Stomach (tissue), 8 donors: ENCODE measurements at regions not wholly inside any gene's neighbourhood (a gene's known extent, or its start where the extent isn't known, plus 50 kb on each side); places are given as distances from the start of the nearest gene placed in this dataset.

Experiments
- DNase-seq, 2 donors: peaks; one replicate each; pipeline versions ENCODE4 v3.0.0 to v3.0.0-alpha.2; 2013 to 2019
- H3K27ac ChIP-seq, 5 donors: fragments of 200-600 bp in 4 of 5; sonication (generic) in 4 of 5; one replicate each; pipeline ENCODE4 v1.5.1; 2013 to 2019; ENCODE audit warnings: mild to moderate bottlenecking in 1 of 5, moderate library complexity in 1 of 5
- H3K27me3 ChIP-seq, 3 donors: fragments of 200-600 bp; sonication (generic); one replicate each; pipeline ENCODE4 v1.5.1; 2017 to 2019; ENCODE audit warnings: mixed run types in 1 of 3
- H3K36me3 ChIP-seq, 4 donors: fragments of 200-600 bp; sonication (generic); 1 replicate in 3 of 4; 2 replicates in 1 of 4; pipeline ENCODE4 v1.5.1; 2016 to 2019
- H3K4me1 ChIP-seq, 4 donors: fragments of 200-600 bp; sonication (generic); one replicate each; pipeline ENCODE4 v1.5.1; 2016 to 2019
- H3K4me3 ChIP-seq, 4 donors: fragments of 200-600 bp; sonication (generic) in 3 of 4; one replicate each; pipeline ENCODE4 v1.5.1; 2016 to 2019; ENCODE audit warnings: mild to moderate bottlenecking in 1 of 4
- H3K9me3 ChIP-seq, 4 donors: fragments of 200-600 bp; sonication (generic); one replicate each; pipeline ENCODE4 v1.5.1; 2016 to 2019
- EP300 ChIP-seq: sonication (generic); formaldehyde crosslinking; IDR thresholded peaks from one replicate; pipeline ENCODE4 v1.6.1; 2017; ENCODE audit warnings: antibody characterized with exemption
- POLR2A ChIP-seq, 4 donors: fragments of 450-650 bp; IDR thresholded peaks; one replicate each; pipeline ENCODE4 v1.6.1; 2016; ENCODE audit warnings: antibody characterized with exemption in 4 of 4, control low read depth in 2 of 4, mild to moderate bottlenecking in 1 of 4, moderate library complexity in 1 of 4
- POLR2AphosphoS5 ChIP-seq, 3 donors: sonication (generic); formaldehyde crosslinking; IDR thresholded peaks; one replicate each; pipeline ENCODE4 v1.6.1; 2016; ENCODE audit warnings: antibody characterized with exemption in 3 of 3
- WGBS, 5 donors: extraction: QIAGEN DNeasy Blood & Tissue Kit in 3 of 5; methylation state at CpG; one replicate each; pipeline versions ENCODE4 v1.1.5 to v1.1.7; 2013 to 2018; 5-methylcytosine and 5-hydroxymethylcytosine counted together
- intact Hi-C: fragments of 100-400 bp; cut with DNase I; formaldehyde crosslinking; loops from one replicate; pipeline ENCODE4 v1.15.1; 2023; ENCODE audit warnings: low total_unique reads
- TF ChIP-seq, protein P1 (sequence below), 7 experiments: fragments of 450-650 bp in 4 of 7; fragments of 200-600 bp in 3 of 7; sonication (generic) in 3 of 7; IDR thresholded peaks; one replicate each; pipeline ENCODE4 v1.5.1; 2016 to 2019; ENCODE audit warnings: antibody characterized with exemption in 7 of 7, control low read depth in 2 of 7, mild to moderate bottlenecking in 1 of 7
- donor health status: healthy with polysubstance abuse.
- donor health status: Bipolar disorder and iron deficiency.
- donor health status: healthy.

DNA sequence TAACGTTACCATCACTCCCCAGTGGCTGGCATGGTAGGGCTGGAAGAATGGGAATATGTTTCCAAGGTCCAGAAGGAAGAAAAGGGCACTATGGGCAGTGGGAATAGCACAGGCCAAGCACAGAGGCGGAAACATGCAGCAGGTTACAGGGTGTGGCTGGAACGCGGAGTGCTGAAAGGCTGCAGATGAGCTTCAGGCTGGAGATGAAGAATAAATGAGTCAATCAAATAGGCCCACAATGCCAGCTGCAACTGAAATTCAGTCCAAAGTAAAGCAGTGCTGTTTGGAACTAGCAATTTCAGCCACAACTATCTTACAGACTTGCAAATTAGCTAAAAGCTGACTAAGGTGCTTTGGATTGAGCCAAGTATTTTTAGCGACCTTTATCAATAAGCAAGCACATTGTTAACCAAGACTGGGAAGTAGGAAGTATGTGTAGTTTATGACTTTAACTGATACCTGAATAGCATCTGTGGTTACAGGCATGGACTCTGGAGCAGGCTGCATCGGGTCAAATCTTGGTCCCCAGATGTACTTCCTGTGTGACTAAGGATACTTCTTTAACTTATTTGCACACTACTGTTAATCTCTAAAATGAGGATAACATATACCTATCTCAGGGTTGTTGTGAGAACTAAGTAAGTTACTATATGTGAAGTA lies 77.5 kb upstream of the CTTNBP2 start:
- Histone ChIP-seq H3K36me3 (no peaks in the 10 kb centered on the region), H3K4me1 (no peaks in the 10 kb centered on the region), H3K4me3 (no peak overlapping the region), H3K9me3 (peaks cover 0 to 8% (median 0%) of the 10 kb centered on the region in 4 donors), H3K27ac (no peak overlapping the region), H3K27me3 (no peaks in the 10 kb centered on the region)
- intact Hi-C loops: no loop called here
- no peak for DNase-seq
- TF ChIP-seq POLR2A (IDR thresholded peaks at IDR 0.05): no peak
- 54 to 71% (median 61%) methylated on average over 6 of the region's 6 CpGs for WGBS, 5 donors

DNA sequence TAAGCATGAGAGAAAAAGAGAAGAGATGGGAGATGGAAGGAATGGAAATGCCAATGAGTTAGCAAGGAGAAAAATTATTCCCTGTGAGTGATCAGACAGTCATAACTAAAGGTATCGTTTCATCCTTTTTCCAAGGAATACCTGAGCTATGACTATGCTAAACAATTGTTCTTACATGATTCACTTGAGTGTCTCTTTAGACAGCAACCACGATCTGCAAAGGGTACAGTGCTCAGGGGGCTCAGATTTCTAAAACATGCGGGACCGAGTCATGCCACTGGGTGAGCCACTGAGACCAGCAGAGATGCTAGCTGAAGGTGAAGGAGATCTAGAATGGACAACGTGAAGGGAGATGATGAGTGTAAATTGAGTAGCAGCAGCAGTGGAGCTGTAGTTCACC lies 78.0 kb upstream of the CTTNBP2 start:
- TF ChIP-seq EP300 (no peak), POLR2A (IDR thresholded peaks at IDR 0.05) (no peak), POLR2AphosphoS5 (IDR thresholded peaks at IDR 0.05) (no peak)
- TF ChIP-seq, protein P1, sequence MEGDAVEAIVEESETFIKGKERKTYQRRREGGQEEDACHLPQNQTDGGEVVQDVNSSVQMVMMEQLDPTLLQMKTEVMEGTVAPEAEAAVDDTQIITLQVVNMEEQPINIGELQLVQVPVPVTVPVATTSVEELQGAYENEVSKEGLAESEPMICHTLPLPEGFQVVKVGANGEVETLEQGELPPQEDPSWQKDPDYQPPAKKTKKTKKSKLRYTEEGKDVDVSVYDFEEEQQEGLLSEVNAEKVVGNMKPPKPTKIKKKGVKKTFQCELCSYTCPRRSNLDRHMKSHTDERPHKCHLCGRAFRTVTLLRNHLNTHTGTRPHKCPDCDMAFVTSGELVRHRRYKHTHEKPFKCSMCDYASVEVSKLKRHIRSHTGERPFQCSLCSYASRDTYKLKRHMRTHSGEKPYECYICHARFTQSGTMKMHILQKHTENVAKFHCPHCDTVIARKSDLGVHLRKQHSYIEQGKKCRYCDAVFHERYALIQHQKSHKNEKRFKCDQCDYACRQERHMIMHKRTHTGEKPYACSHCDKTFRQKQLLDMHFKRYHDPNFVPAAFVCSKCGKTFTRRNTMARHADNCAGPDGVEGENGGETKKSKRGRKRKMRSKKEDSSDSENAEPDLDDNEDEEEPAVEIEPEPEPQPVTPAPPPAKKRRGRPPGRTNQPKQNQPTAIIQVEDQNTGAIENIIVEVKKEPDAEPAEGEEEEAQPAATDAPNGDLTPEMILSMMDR (IDR thresholded peaks at IDR 0.05): no peak
- Histone ChIP-seq H3K27ac (no peak overlapping the region), H3K27me3 (no peaks in the 10 kb centered on the region), H3K9me3 (peaks cover 0 to 8% (median 0%) of the 10 kb centered on the region in 4 donors), H3K36me3 (no peaks in the 10 kb centered on the region), H3K4me3 (no peak overlapping the region), H3K4me1 (no peaks in the 10 kb centered on the region)
- DNase-seq: no peak
- intact Hi-C loops: no loop called here
- 71 to 81% (median 74%) methylated on average over 5 of the region's 5 CpGs for WGBS, 5 donors

DNA sequence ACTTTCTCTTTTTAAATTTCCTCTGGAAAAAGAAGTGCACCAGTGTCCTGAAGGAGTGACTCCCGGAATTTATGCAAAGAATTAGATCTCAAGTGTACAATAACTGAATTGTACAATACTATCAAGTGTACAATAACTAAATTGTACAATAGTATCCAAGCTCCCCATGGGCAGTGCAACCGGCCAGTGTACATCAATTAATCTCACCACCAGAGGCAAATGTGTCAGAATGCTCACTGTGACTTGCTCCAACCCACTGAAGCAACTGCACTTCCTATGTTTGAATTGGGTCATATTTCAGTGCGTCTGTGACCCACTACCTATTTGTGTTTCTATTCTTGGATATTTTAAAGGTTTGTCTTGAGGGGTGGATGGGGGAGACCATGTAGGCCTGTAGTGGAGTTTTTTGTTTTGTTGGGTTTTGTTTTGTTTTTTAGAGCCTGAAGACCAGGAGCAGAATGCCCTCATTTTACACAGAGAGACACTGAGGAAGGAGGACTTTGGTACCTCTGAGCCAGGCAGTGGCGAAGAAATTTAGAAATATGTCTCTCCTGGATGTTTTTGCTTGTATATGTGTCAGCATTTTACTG lies 78.5 kb upstream of the CTTNBP2 start:
- H3K27me3 ChIP-seq: no peaks in the 10 kb centered on the region
- H3K9me3 ChIP-seq: peaks cover 0 to 8% (median 0%) of the 10 kb centered on the region in 4 donors
- H3K36me3 ChIP-seq: no peaks in the 10 kb centered on the region
- H3K4me3 ChIP-seq: no peak overlapping the region
- no peak overlapping the region for H3K27ac ChIP-seq
- DNase-seq: peak in 1 of 2 donors; percentile 46
- no peaks in the 10 kb centered on the region for H3K4me1 ChIP-seq
- intact Hi-C loops: no loop called here
- 44 to 69% (median 57%) methylated on average over 4 of the region's 4 CpGs for WGBS, 5 donors
- TF ChIP-seq POLR2AphosphoS5 (IDR thresholded peaks at IDR 0.05): no peak
- no peak for TF ChIP-seq POLR2A (IDR thresholded peaks at IDR 0.05)
- TF ChIP-seq EP300: no peak
- TF ChIP-seq, protein P1 (IDR thresholded peaks at IDR 0.05): no peak

- intact Hi-C loops: no loop called here
These were observed 81.8 kb upstream of the CTTNBP2 start for GRCh38 chr7:117955046-117955445.

More at GRCh38 chr7:117955046-117955445, 81.8 kb upstream of the CTTNBP2 start:
- Histone ChIP-seq H3K9me3 (peaks cover 0 to 8% (median 0%) of the 10 kb centered on the region in 4 donors), H3K27me3 (no peaks in the 10 kb centered on the region), H3K36me3 (no peaks in the 10 kb centered on the region), H3K27ac (no peak overlapping the region), H3K4me3 (no peak overlapping the region), H3K4me1 (no peaks in the 10 kb centered on the region)
- TF ChIP-seq POLR2A (IDR thresholded peaks at IDR 0.05): no peak
- TF ChIP-seq POLR2AphosphoS5 (IDR thresholded peaks at IDR 0.05): no peak
- TF ChIP-seq, protein P1 (IDR thresholded peaks at IDR 0.05): no peak
- TF ChIP-seq EP300: no peak
- WGBS, 5 donors: 63 to 86% (median 76%) methylated on average over 4 of the region's 4 CpGs
- no peak for DNase-seq
